GM19463 (cell line): ENCODE measurements at regions not wholly inside any gene's neighbourhood (a gene's known extent, or its start where the extent isn't known, plus 50 kb on each side); places are given as distances from the start of the nearest gene placed in this dataset.
"Not testable (repeated sequence)": the region's sequence is repeated elsewhere in the genome, so short reads cannot be mapped to it uniquely, and the experiment has no call there.

Source experiments
- ATAC-seq: cut with Tn5 transposase; IDR thresholded peaks from one replicate; pipeline ENCODE4 v1.9.1; 2021; ENCODE audit warnings: mild to moderate bottlenecking, moderate library complexity; ENCODE audit not compliant: unreplicated experiment

GRCh38 chr17:5745111-5745813, 161.0 kb upstream of the NLRP1 start:
- no peak for ATAC-seq

DNA sequence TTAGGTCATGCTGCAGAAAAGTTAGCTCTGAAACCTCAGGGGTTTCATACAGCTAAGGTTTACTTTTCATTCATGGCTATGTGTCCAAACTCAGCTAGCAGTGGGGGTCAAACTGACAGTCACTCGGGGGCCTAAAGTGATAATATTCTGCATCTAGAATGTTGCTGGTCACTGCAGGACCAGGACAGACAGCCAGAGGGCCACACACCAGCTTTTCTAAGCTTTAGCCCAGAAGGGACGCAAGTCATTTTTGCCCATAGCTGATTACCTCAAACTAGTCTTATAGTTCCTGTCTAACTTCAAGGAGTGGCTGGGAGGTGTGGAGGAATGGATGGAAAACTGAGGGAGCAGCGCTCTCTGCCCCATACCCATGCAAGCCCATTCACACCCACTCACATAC, 163.0 kb upstream of the NLRP1 start:
- no peak for ATAC-seq

DNA sequence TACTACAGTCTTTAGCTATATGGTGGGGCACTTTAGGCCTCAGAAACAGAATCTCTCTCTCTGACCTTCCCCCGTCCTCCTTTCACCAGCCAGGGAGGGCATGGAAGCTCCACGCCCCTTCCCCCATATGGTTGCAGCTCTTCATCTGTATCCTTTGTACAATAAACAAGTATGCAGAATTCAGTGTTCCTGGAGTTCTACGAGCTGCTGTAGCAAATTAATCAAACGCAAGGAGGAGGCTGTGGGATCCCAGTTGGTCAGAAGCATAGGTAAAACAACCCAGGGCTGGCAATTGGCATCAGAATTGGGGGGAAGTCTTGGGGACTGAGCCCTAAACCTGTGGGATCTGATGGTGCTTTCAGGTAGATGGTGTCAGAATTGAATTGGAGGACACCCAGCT, 163.7 kb upstream of the NLRP1 start:
- no peak for ATAC-seq

- no peak for ATAC-seq
Observed at GRCh38 chr17:5753421-5753820, 169.1 kb upstream of the NLRP1 start.

- ATAC-seq = no peak
Observed at GRCh38 chr17:5757314-5757907, 173.1 kb upstream of the NLRP1 start.

- no peak for ATAC-seq
Observed at GRCh38 chr17:5758651-5759050, 174.3 kb upstream of the NLRP1 start.

GRCh38 chr17:5759501-5759925, 175.2 kb upstream of the NLRP1 start:
- ATAC-seq = no peak

- ATAC-seq = no peak
Observed at GRCh38 chr17:5762191-5762590, 177.9 kb upstream of the NLRP1 start.

DNA sequence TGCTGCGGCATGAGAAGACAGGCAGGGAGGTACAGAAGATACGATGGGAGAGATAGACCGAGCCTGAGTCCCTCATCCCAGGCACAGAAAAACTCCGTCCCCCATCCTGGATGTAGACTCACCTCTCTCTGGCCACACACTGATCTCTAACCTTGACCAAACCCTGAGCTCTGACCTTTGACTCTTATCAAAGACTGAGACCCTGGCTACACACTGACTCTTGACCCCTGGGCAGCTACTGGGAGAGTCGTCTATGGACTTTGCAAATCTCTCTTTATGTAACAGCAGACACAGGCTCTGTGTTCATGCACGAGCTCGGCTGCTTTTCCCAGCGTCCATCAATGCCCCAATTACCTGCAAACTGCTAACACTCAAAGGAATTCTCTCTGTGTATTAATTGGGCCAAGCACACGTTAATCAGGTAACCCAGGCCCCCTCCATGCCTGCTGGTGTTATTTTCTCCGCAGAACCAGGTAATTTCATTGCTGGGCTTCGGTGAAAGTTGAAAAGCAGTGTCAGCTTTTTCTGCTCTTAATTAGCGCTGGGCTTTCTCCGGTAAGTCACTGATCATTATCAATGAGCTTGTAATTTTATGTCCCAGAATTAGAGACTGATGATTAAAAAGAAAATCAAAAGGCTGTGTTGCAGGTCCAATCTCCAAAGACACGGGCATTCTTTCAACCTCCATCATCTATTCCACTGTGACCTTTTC, 179.4 kb upstream of the NLRP1 start:
- ATAC-seq = no peak

DNA sequence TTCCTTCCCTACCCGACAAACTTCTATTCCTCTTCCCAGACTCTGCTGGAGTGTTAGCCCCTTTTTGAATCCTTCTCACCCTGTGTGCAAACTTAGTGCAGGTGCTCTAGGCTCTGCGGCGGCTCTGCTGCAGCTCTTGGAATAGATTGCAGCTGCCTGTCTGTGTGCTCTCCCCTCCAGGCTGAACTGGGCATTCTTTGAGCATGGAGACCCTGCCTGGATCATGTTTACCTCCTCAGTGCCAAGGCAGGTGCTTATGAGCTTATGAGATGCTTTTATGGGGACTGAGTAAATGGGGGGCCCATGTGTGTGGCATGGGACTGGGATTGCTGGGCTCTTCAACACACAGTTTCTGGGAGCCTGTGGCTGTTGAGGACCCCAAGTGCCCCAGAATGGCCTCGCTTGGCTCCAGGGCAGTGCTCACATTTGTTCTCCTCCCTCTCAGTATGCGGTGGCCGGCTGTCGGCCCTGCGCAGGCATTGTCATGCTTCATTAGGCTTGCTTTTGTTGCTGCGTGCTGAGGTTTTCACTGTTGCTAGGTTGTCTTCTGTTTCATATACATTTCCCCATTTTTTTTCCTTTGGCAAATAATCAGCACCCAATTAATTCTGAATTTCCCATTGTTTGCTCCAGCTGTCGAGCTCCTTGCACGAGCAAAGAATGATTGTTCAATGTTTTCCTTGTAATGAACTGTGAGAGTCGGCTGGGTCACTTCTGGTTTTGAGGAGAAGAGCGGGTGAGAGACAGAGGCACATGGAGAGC, 185.5 kb upstream of the NLRP1 start:
- no peak for ATAC-seq

DNA sequence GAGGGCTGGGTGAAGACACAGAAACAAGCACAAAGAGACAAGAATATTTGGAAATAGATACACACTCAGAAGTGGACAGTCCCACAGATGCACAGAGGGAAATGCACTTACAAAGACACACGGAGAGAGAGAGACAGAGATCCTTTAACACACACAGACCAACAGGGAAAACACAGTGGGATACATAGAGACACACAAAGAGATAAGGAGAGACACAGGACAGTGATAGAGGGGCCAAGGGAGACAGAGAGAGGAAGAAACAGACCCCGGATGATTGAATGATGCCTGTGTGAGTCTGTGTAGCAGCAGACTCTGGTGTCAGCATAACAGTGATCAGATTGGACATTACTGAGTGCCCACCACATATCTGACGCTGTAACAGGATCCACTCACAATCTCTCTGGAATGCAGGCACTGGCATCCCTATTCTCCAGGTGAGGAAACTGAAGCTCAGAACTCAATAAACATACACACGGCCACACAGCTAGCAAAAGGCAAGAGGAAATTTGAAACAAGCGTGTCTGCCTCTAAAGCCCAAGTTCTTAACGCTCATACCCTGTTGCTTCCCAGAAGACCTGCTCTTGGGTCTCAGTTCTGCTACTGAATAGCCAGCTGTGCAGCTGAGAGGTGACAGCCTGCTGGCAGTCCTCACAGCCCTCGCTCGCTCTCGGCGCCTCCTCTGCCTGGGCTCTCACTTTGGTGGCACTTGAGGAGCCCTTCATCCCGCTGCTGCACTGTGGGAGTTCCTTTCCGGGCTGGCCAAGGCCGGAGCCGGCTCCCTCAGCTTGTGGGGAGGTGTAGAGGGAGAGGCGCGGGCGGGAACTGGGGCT, 186.3 kb upstream of the NLRP1 start:
- no peak for ATAC-seq

DNA sequence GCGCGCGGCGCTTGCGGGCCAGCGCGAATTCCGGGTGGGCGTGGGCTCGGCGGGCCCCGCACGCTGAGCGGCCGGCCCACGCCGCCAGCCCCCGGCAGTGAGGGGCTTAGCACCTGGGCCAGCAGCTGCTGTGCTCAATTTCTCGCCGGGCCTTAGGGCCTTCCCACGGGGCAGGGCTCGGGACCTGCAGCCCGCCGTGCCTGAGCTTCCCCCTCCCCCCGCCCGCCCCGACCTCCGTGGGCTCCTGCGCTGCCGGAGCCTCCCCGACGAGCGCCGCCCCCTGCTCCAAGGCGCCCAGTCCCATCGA, 186.9 kb upstream of the NLRP1 start:
- ATAC-seq = not testable (repeated sequence)

DNA sequence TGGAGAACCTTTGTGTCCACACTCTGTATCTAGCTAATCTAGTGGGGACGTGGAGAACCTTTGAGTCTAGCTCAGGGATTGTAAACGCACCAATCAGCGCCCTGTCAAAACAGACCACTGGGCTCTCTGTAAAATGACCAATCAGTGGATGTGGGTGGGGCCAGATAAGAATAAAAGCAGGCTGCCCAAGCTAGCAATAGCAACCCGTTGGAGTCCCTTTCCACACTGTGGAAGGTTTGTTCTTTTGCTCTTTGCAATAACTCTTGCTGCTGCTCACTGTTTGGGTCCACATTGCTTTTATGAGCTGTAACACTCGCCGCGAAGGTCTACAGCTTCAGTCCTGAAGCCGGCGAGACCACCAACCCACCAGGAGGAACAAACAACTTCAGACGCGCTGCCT, 187.7 kb upstream of the NLRP1 start:
- not testable (repeated sequence) for ATAC-seq

DNA sequence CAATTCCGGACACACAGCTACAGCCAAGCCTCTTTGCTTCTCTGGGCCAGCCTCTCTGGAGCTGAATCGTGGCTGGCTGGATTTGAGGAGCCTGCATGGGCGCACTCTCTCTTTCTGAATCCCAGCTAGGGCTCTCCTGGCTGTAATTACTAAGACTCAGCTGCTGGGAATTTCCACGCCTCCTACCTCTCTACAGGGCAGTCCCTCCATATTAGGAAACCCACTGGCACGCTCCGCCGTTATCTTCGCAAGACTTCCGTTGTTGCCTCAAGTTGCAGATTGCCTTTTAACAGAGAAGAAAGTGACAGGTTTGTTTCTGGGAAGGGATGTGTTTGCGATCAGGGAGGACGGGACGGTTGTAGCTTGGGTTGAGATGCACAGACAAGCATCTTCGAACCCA, 188.4 kb upstream of the NLRP1 start:
- ATAC-seq = no peak

- no peak for ATAC-seq
Observed at GRCh38 chr17:5773816-5774360, 189.6 kb upstream of the NLRP1 start.

DNA sequence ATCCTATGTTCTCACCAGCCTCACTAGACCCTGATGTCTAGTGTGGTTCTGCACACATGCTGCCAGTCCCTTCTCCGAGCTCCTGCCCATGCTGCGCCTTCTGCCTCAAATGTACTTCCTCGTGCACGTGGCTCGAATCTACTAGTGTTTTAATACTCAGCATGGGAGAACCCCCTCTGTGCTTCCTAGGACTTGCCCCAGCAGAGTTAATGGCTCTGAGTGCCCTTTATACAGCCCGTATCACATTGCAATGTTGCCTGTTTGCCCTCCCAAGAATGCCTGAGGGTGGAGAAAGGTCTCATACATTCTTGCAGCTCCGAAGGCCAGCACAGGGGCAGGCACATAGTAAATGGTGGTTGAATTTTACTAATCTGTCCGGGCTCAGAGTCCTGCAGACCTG, 190.8 kb upstream of the NLRP1 start:
- ATAC-seq = no peak

DNA sequence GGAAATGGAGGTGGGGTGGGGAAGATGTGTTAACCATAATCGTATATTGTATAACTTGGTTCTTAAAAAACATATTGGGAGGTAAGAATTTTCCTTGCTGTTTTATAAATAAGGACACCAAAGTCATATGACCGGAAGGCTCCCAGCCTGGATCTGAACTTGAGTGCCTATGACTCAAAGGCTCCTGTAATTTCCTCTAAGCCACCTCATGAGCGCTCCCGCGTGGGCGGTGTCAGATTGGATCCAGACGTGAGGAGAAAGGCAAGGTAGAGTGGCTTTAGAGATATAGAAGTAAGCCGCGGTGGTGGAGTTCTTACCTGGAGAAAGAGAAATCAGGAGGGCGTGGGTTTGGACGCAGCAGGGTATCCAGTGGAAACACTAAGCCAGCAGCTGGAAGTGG, 196.2 kb upstream of the NLRP1 start:
- no peak for ATAC-seq

DNA sequence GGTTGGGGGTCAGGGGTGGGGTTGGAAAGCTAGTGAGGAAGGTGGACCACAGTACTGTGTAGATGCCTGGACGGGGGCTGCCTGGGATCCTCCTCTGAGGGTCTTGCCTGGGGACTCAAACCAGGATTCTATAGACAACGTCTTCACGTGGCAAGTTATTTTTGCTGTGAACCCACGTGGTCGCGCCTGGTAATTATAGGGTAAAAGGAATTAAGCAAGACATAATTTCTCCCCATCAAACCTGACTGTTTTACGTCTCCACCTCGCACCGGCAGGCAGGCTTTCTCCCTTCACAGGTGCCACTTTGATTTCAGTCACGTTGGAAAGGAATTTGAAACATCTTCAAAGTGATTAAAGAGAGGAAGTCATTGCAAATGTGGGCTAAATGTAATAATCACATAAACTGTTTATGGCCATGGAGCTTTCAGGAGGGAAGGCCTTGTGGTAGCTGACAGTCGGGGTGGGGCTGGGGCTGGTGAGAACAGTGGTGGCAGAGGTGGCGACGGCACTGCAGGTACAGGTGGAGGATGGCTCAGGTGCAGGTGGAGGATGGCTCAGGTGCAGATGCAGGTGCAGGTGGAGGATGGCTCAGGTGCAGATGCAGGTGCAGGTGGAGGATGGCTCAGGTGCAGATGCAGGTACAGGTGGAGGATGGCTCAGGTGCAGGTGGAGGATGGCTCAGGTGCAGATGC, 197.1 kb upstream of the NLRP1 start:
- ATAC-seq = no peak

GRCh38 chr17:5783269-5783668, 199.0 kb upstream of the NLRP1 start:
- no peak for ATAC-seq

GRCh38 chr17:5783851-5784250, 199.5 kb upstream of the NLRP1 start:
- ATAC-seq = no peak
